ENCODE measurements at regions not wholly inside any gene's neighbourhood (a gene's known extent, or its start where the extent isn't known, plus 50 kb on each side); places are given as distances from the start of the nearest gene placed in this dataset.
"Not testable (repeated sequence)": the region's sequence is repeated elsewhere in the genome, so short reads cannot be mapped to it uniquely, and the experiment has no call there.

DNA sequence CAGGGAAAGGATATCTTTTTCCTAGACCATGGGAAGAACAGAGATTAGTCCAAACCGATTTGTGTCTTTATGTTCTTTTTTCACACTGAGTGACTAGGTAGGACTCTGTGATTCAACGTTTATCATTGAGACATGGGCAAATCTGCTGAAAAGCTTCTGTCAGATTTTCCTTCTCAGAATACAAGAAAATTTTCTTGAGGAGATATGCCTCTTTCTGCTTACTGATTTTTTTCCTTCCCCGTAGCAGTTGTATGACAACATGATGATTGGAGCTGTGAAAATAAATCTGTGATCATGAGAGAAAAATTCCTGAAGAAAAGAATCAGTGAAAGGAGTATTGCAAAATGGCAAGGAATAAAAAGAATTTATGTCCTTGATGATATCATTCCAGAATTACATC is 130.6 kb upstream of the FAT4 start:
- H3K4me3 ChIP-seq, result no peak overlapping the region
- WGBS, 2 donors, result 87 to 92% methylated on average over 3 of the region's 3 CpGs
- H3K27me3 ChIP-seq, result no peaks in the 10 kb centered on the region
- no peak for DNase-seq
- no peaks in the 10 kb centered on the region for H3K4me1 ChIP-seq
- intact Hi-C loops (cut with DNase I; ENCODE audit: low total_unique reads), result no loop called here
- no peak overlapping the region for H3K27ac ChIP-seq
- no peak for TF ChIP-seq POLR2A (IDR thresholded peaks at IDR 0.05)
- no peak for TF ChIP-seq CTCF (IDR thresholded peaks at IDR 0.05)
- no peaks in the 10 kb centered on the region for H3K9me3 ChIP-seq
- no peaks in the 10 kb centered on the region for H3K36me3 ChIP-seq (ENCODE audit: low read depth, missing control alignments)

DNA sequence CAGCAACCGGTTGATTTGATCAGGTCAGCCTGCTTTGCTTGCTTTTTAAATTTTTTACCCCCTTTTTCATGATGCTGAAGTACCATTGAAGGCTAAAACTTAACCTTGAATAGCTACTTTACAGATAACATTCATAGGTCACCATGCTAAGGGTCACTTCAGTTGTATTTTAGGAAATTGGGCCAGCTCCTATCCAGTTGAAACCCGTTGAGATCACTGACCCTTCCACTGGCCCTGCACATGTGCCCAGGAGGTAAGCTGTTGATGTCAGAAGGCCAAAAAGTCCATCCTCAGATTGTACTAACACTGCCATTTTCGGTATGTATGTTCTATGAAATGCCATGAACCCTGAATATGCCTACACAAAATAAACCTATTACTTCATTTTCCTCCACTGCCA is 133.0 kb upstream of the FAT4 start:
- TF ChIP-seq POLR2A (IDR thresholded peaks at IDR 0.05) (no peak), CTCF (IDR thresholded peaks at IDR 0.05) (no peak)
- no peak for DNase-seq
- no peaks in the 10 kb centered on the region for H3K4me1 ChIP-seq
- no peaks in the 10 kb centered on the region for H3K27me3 ChIP-seq
- H3K27ac ChIP-seq, result no peak overlapping the region
- 91 to 92% methylated on average over 3 of the region's 3 CpGs for WGBS, 2 donors
- H3K4me3 ChIP-seq, result no peak overlapping the region
- intact Hi-C loops (cut with DNase I; ENCODE audit: low total_unique reads), result no loop called here
- no peaks in the 10 kb centered on the region for H3K36me3 ChIP-seq (ENCODE audit: low read depth, missing control alignments)
- H3K9me3 ChIP-seq, result no peaks in the 10 kb centered on the region

- WGBS, 2 donors, result 94 to 96% methylated on average over 4 of the region's 4 CpGs
- TF ChIP-seq POLR2A (IDR thresholded peaks at IDR 0.05) (no peak), CTCF (IDR thresholded peaks at IDR 0.05) (no peak)
- Histone ChIP-seq H3K36me3 (ENCODE audit: low read depth, missing control alignments) (no peaks in the 10 kb centered on the region), H3K27ac (no peak overlapping the region), H3K4me1 (no peaks in the 10 kb centered on the region), H3K4me3 (no peak overlapping the region), H3K9me3 (no peaks in the 10 kb centered on the region), H3K27me3 (no peaks in the 10 kb centered on the region)
- intact Hi-C loops (cut with DNase I; ENCODE audit: low total_unique reads), result no loop called here
- DNase-seq, result no peak
Observed at GRCh38 chr4:125179727-125180126, 135.0 kb upstream of the FAT4 start.

GRCh38 chr4:125169192-125169591 is 145.6 kb upstream of the FAT4 start:
- no peak for DNase-seq
- Histone ChIP-seq H3K27me3 (no peaks in the 10 kb centered on the region), H3K4me1 (no peaks in the 10 kb centered on the region), H3K9me3 (no peaks in the 10 kb centered on the region), H3K27ac (no peak overlapping the region), H3K4me3 (no peak overlapping the region), H3K36me3 (ENCODE audit: low read depth, missing control alignments) (no peaks in the 10 kb centered on the region)
- WGBS, 2 donors, result 88 to 92% methylated on average over 1 of the region's 1 CpG
- intact Hi-C loops (cut with DNase I; ENCODE audit: low total_unique reads), result no loop called here
- TF ChIP-seq CTCF (IDR thresholded peaks at IDR 0.05) (no peak), POLR2A (IDR thresholded peaks at IDR 0.05) (no peak)

DNA sequence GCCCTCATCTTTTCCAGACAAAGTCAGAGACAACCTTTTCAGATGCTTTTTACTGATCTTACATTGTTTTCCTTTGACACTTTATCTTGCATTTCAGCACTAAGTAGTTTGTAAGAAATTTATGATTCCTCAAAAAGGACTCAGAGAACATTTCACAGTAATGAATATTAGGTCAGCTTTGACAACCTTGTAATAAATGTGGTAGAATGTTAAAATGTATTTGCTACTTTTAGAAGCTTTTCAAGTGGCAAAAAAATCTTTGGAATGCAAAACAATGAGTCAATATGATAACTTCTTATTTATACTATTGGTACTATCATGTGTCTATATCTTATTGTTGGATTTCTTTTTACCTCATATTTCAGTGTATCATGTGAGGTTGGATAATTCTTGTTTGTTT is 146.2 kb upstream of the FAT4 start:
- Histone ChIP-seq H3K27ac (no peak overlapping the region), H3K36me3 (ENCODE audit: low read depth, missing control alignments) (no peaks in the 10 kb centered on the region), H3K9me3 (no peaks in the 10 kb centered on the region), H3K4me3 (no peak overlapping the region), H3K4me1 (no peaks in the 10 kb centered on the region), H3K27me3 (no peaks in the 10 kb centered on the region)
- DNase-seq, result no peak
- TF ChIP-seq CTCF (IDR thresholded peaks at IDR 0.05) (no peak), POLR2A (IDR thresholded peaks at IDR 0.05) (no peak)
- intact Hi-C loops (cut with DNase I; ENCODE audit: low total_unique reads), result no loop called here

- DNase-seq; H3K36me3 ChIP-seq (ENCODE audit: low read depth, missing control alignments); H3K4me3 ChIP-seq; H3K27me3 ChIP-seq; intact Hi-C loops (cut with DNase I; ENCODE audit: low total_unique reads); H3K4me1 ChIP-seq; H3K27ac ChIP-seq; H3K9me3 ChIP-seq: not testable (repeated sequence)
- 70 to 87% methylated on average over 9 of the region's 9 CpGs for WGBS, 2 donors
Observed at GRCh38 chr4:125166012-125166411, 148.7 kb upstream of the FAT4 start.

Data from testis (tissue), 2 donors.